ENCODE measurements at regions not wholly inside any gene's neighbourhood (a gene's known extent, or its start where the extent isn't known, plus 50 kb on each side); places are given as distances from the start of the nearest gene placed in this dataset.

GRCh38 chr9:82606492-82607382 is 456.2 kb downstream of the RASEF start:
- Histone ChIP-seq H3F3A (ENCODE audit: low read depth) (no peaks in the 10 kb centered on the region), H3K79me2 (ENCODE audit: insufficient read depth, low read length) (no peaks in the 10 kb centered on the region), H3K9me3 (ENCODE audit: insufficient read depth, low read depth, low read length) (no peaks in the 10 kb centered on the region), H3K27me3 (ENCODE audit: insufficient read depth, low read length, poor library complexity, severe bottlenecking) (no peaks in the 10 kb centered on the region), H4K20me1 (ENCODE audit: insufficient read depth, low read length, poor library complexity, severe bottlenecking) (no peaks in the 10 kb centered on the region), H2AFZ (ENCODE audit: low read length) (peak overlapping the region; percentile 48; the same call in 1 of the 2 replicates), H3K9ac (ENCODE audit: low read depth, low read length, poor library complexity, severe bottlenecking) (no peak overlapping the region), H3K9me2 (replicated peaks; ENCODE audit: low read depth, low read length) (no peaks in the 10 kb centered on the region), H3K4me2 (ENCODE audit: low read depth, low read length, poor library complexity, severe bottlenecking) (no peak overlapping the region), H3K4me1 (ENCODE audit: insufficient read depth, low read length, poor library complexity, severe bottlenecking) (peaks cover 10% of the 10 kb centered on the region), H3K4me3 (ENCODE audit: low read length, poor library complexity, severe bottlenecking) (no peak overlapping the region), H3K36me3 (ENCODE audit: insufficient read depth, low read length) (no peaks in the 10 kb centered on the region)
- no peak for TF ChIP-seq EZH2phosphoT487 (IDR thresholded peaks at IDR 0.05; ENCODE audit: borderline replicate concordance)
- TF ChIP-seq CTCF (conservative IDR thresholded peaks at IDR 0.05; ENCODE audit: low read length): peak; percentile 81

GRCh38 chr9:82608487-82608886 is 454.5 kb downstream of the RASEF start:
- H3K79me2 ChIP-seq (ENCODE audit: insufficient read depth, low read length): no peaks in the 10 kb centered on the region
- H3K4me1 ChIP-seq (ENCODE audit: insufficient read depth, low read length, poor library complexity, severe bottlenecking): peaks cover 10% of the 10 kb centered on the region
- TF ChIP-seq CTCF (conservative IDR thresholded peaks at IDR 0.05; ENCODE audit: low read length) (no peak), EZH2phosphoT487 (IDR thresholded peaks at IDR 0.05; ENCODE audit: borderline replicate concordance) (no peak)
- H4K20me1 ChIP-seq (ENCODE audit: insufficient read depth, low read length, poor library complexity, severe bottlenecking): no peaks in the 10 kb centered on the region
- H3K9ac ChIP-seq (ENCODE audit: low read depth, low read length, poor library complexity, severe bottlenecking): no peak overlapping the region
- H3F3A ChIP-seq (ENCODE audit: low read depth): no peaks in the 10 kb centered on the region
- no peaks in the 10 kb centered on the region for H3K9me3 ChIP-seq (ENCODE audit: insufficient read depth, low read depth, low read length)
- no peak overlapping the region for H2AFZ ChIP-seq (ENCODE audit: low read length)
- no peak overlapping the region for H3K4me3 ChIP-seq (ENCODE audit: low read length, poor library complexity, severe bottlenecking)
- no peaks in the 10 kb centered on the region for H3K27me3 ChIP-seq (ENCODE audit: insufficient read depth, low read length, poor library complexity, severe bottlenecking)
- H3K9me2 ChIP-seq (replicated peaks; ENCODE audit: low read depth, low read length): no peaks in the 10 kb centered on the region
- H3K36me3 ChIP-seq (ENCODE audit: insufficient read depth, low read length): no peaks in the 10 kb centered on the region
- H3K4me2 ChIP-seq (ENCODE audit: low read depth, low read length, poor library complexity, severe bottlenecking): no peak overlapping the region

- no peak overlapping the region for H2AFZ ChIP-seq (ENCODE audit: low read length)
These were observed 450.0 kb downstream of the RASEF start for GRCh38 chr9:82612942-82613341.

More at GRCh38 chr9:82612942-82613341, 450.0 kb downstream of the RASEF start:
- H3K9me3 ChIP-seq (ENCODE audit: insufficient read depth, low read depth, low read length): no peaks in the 10 kb centered on the region
- H3K79me2 ChIP-seq (ENCODE audit: insufficient read depth, low read length): no peaks in the 10 kb centered on the region
- no peaks in the 10 kb centered on the region for H4K20me1 ChIP-seq (ENCODE audit: insufficient read depth, low read length, poor library complexity, severe bottlenecking)
- no peak overlapping the region for H3K4me2 ChIP-seq (ENCODE audit: low read depth, low read length, poor library complexity, severe bottlenecking)
- H3K4me1 ChIP-seq (ENCODE audit: insufficient read depth, low read length, poor library complexity, severe bottlenecking): no peaks in the 10 kb centered on the region
- no peak overlapping the region for H3K4me3 ChIP-seq (ENCODE audit: low read length, poor library complexity, severe bottlenecking)
- no peaks in the 10 kb centered on the region for H3K36me3 ChIP-seq (ENCODE audit: insufficient read depth, low read length)
- no peak overlapping the region for H3K9ac ChIP-seq (ENCODE audit: low read depth, low read length, poor library complexity, severe bottlenecking)
- TF ChIP-seq CTCF (conservative IDR thresholded peaks at IDR 0.05; ENCODE audit: low read length): no peak
- no peak for TF ChIP-seq EZH2phosphoT487 (IDR thresholded peaks at IDR 0.05; ENCODE audit: borderline replicate concordance)
- H3K9me2 ChIP-seq (replicated peaks; ENCODE audit: low read depth, low read length): no peaks in the 10 kb centered on the region
- no peaks in the 10 kb centered on the region for H3F3A ChIP-seq (ENCODE audit: low read depth)
- no peaks in the 10 kb centered on the region for H3K27me3 ChIP-seq (ENCODE audit: insufficient read depth, low read length, poor library complexity, severe bottlenecking)

Data from Loucy (cell line).